HCT116 (cell line): ENCODE measurements at regions not wholly inside any gene's neighbourhood (a gene's known extent, or its start where the extent isn't known, plus 50 kb on each side); places are given as distances from the start of the nearest gene placed in this dataset.

ENCODE experiments used
- ATAC-seq: fragments of 200-7000 bp; cut with Tn5 transposase; 2 replicates; pipeline ENCODE4 v1.9.1; 2020; ENCODE audit warnings: mild to moderate bottlenecking, moderate library complexity
- BruUV-seq: library from RNA; stranded (reverse); fragments of 400-500 nt; replicated peaks from 2 replicates; lab custom pipeline; 2021; lab: Mats Ljungman, UMichigan
- CTCF ChIA-PET: fragments of 300-600 bp; sonication (Branson Sonifier 250); formaldehyde crosslinking; loops from one replicate; lab custom pipeline; 2021; ENCODE audit warnings: antibody characterized with exemption; lab: Charles Lee
- POLR2A ChIA-PET: fragments of 300-600, 350-600 bp; sonication (Branson Sonifier 250); formaldehyde crosslinking; loops from one replicate; lab custom pipeline; 2021; ENCODE audit warnings: antibody characterized with exemption; lab: Charles Lee
- RAD21 ChIA-PET, 2 experiments: fragments of 300-600 bp; sonication (Branson Sonifier 250); formaldehyde crosslinking; loops; one replicate each; lab custom pipeline; 2023; ENCODE audit warnings: low total read pairs in 2 of 2; ENCODE audit not compliant: uncharacterized antibody in 2 of 2, unreplicated experiment in 2 of 2, low non-redundant PET in 1 of 2; lab: Charles Lee
- DNase-seq: peaks from one replicate; pipeline ENCODE4 v3.0.0-alpha.2; 2010; ENCODE audit warnings: low read depth, low spot score
- H2AFZ ChIP-seq: fragments of 200-600 bp; shearing (Covaris generic), sonication (generic); 2 replicates; pipeline ENCODE4 v1.6.1; 2017; ENCODE audit warnings: low read depth, mixed run types, mixed read lengths, antibody characterized with exemption, low read length; ENCODE audit not compliant: poor library complexity, severe bottlenecking
- H3K27ac ChIP-seq: 2 replicates; pipeline ENCODE4 v1.5.1; 2012; ENCODE audit warnings: low read depth, low read length
- H3K27me3 ChIP-seq: fragments of 200-600 bp; sonication (generic); 2 replicates; pipeline ENCODE4 v1.6.1; 2016; ENCODE audit warnings: mixed run types, low read length, mixed read lengths; ENCODE audit not compliant: insufficient read depth
- H3K36me3 ChIP-seq, 2 experiments: fragments of 200-500 bp in 1 of 2; fragments of 200-600 bp in 1 of 2; sonication (Bioruptor generic) in 1 of 2; sonication (generic) in 1 of 2; 2 replicates each; pipeline versions ENCODE4 v1.5.1 to v1.6.1; 2014 to 2016; ENCODE audit warnings: low read length in 2 of 2, inconsistent platforms in 1 of 2, mixed read lengths in 1 of 2, mixed run types in 1 of 2; ENCODE audit not compliant: insufficient read depth in 2 of 2, control insufficient read depth in 1 of 2
- H3K4me1 ChIP-seq, 2 experiments: fragments of 200-600 bp in 1 of 2; sonication (generic) in 1 of 2; 2 replicates each; pipeline versions ENCODE4 v1.5.1 to v1.6.1; 2012 to 2017; ENCODE audit warnings: low read length in 2 of 2, inconsistent platforms in 1 of 2, mild to moderate bottlenecking in 1 of 2, mixed read lengths in 1 of 2, mixed run types in 1 of 2, moderate library complexity in 1 of 2; ENCODE audit not compliant: insufficient read depth in 2 of 2, control insufficient read depth in 1 of 2
- H3K4me2 ChIP-seq: fragments of 200-600 bp; sonication (generic); 2 replicates; pipeline ENCODE4 v1.6.1; 2017; ENCODE audit warnings: mixed run types, low read length, mixed read lengths
- H3K4me3 ChIP-seq, 2 experiments: fragments of 200-600 bp in 1 of 2; sonication (generic) in 1 of 2; replicated peaks in 1 of 2; 2 replicates each; pipeline ENCODE4 v1.5.1; 2011 to 2016; ENCODE audit warnings: low read length in 2 of 2, control low read depth in 1 of 2, low read depth in 1 of 2, mild to moderate bottlenecking in 1 of 2, mixed read lengths in 1 of 2, mixed run types in 1 of 2
- H3K79me2 ChIP-seq: fragments of 200-600 bp; sonication (generic); 2 replicates; pipeline ENCODE4 v1.6.1; 2017; ENCODE audit warnings: mild to moderate bottlenecking, mixed run types, low read length, moderate library complexity, mixed read lengths; ENCODE audit not compliant: insufficient read depth
- H3K9ac ChIP-seq: fragments of 200-600 bp; sonication (generic); 2 replicates; pipeline ENCODE4 v1.6.1; 2016; ENCODE audit warnings: low read length, mixed read lengths
- H3K9me2 ChIP-seq: fragments of 200-600 bp; sonication (generic), shearing (Covaris generic); 2 replicates; pipeline ENCODE4 v1.6.1; 2017; ENCODE audit warnings: mixed run types, mild to moderate bottlenecking, moderate library complexity; ENCODE audit not compliant: insufficient read depth
- H3K9me3 ChIP-seq, 2 experiments: fragments of 200-500 bp in 1 of 2; fragments of 200-600 bp in 1 of 2; sonication (Bioruptor generic) in 1 of 2; sonication (generic) in 1 of 2; 2 replicates each; pipeline ENCODE4 v1.6.1; 2014 to 2017; ENCODE audit warnings: low read length in 2 of 2, mixed read lengths in 2 of 2, inconsistent platforms in 1 of 2, low read depth in 1 of 2, mild to moderate bottlenecking in 1 of 2, mixed run types in 1 of 2, moderate library complexity in 1 of 2; ENCODE audit not compliant: control insufficient read depth in 1 of 2, insufficient read depth in 1 of 2
- H4K20me1 ChIP-seq: fragments of 200-600 bp; sonication (generic), shearing (Covaris generic); 2 replicates; pipeline ENCODE4 v1.6.1; 2017; ENCODE audit warnings: mixed run types, mild to moderate bottlenecking, moderate library complexity; ENCODE audit not compliant: insufficient read depth
- ATF3 ChIP-seq: IDR thresholded peaks from 2 replicates; pipeline ENCODE4 v1.6.1; 2012
- CEBPB ChIP-seq: IDR thresholded peaks from 2 replicates; pipeline ENCODE4 v1.6.1; 2012; ENCODE audit warnings: low read depth
- CTCF ChIP-seq, 3 experiments: fragments of 200-600 bp in 1 of 3; sonication (generic) in 1 of 3; IDR thresholded peaks in 2 of 3; conservative IDR thresholded peaks in 1 of 3; 2 replicates each; pipeline ENCODE4 v1.5.1; 2012 to 2017; ENCODE audit warnings: low read depth in 2 of 3, low read length in 2 of 3, antibody characterized with exemption in 1 of 3, borderline replicate concordance in 1 of 3, control low read depth in 1 of 3, mild to moderate bottlenecking in 1 of 3, mixed read lengths in 1 of 3, mixed run types in 1 of 3, moderate library complexity in 1 of 3; ENCODE audit not compliant: insufficient read depth in 1 of 3
- EGR1 ChIP-seq: IDR thresholded peaks from 2 replicates; pipeline ENCODE4 v1.6.1; 2012; ENCODE audit warnings: low read depth
- ELF1 ChIP-seq: IDR thresholded peaks from 2 replicates; pipeline ENCODE4 v1.6.1; 2012; ENCODE audit warnings: low read depth, borderline replicate concordance
- EZH2 ChIP-seq: fragments of 200-600 bp; sonication (generic); IDR thresholded peaks from 2 replicates; pipeline ENCODE4 v1.6.1; 2017; ENCODE audit warnings: antibody characterized with exemption, mixed run types
- EZH2phosphoT487 ChIP-seq: fragments of 200-600 bp; IDR thresholded peaks from 2 replicates; pipeline ENCODE4 v1.6.1; 2018; ENCODE audit warnings: antibody characterized with exemption, borderline replicate concordance
- RAD21 ChIP-seq: IDR thresholded peaks from 2 replicates; pipeline ENCODE4 v1.6.1; 2012; ENCODE audit warnings: low read depth, mild to moderate bottlenecking
- YY1 ChIP-seq: IDR thresholded peaks from 2 replicates; pipeline ENCODE4 v1.6.1; 2011; ENCODE audit warnings: low read length, low read depth, moderate library complexity, mild to moderate bottlenecking; ENCODE audit not compliant: insufficient replicate concordance; ENCODE audit errors: extremely low read depth
- ZBTB33 ChIP-seq: IDR thresholded peaks from 2 replicates; pipeline ENCODE4 v1.6.1; 2011; ENCODE audit warnings: mild to moderate bottlenecking, low read length, moderate library complexity; ENCODE audit not compliant: insufficient replicate concordance; ENCODE audit errors: extremely low read depth
- ZNF274 ChIP-seq: fragments of 200-500 bp; sonication (Bioruptor generic); IDR thresholded peaks from 2 replicates; pipeline ENCODE4 v1.6.1; 2014; ENCODE audit warnings: mild to moderate bottlenecking, low read depth, low read length, inconsistent platforms
- intact Hi-C: fragments of 100-400 bp; cut with micrococcal nuclease; formaldehyde crosslinking; loops from 2 replicates; pipeline ENCODE4 v1.10.0; 2022
- TF ChIP-seq, protein P1 (sequence below): IDR thresholded peaks from 2 replicates; pipeline ENCODE4 v1.6.1; 2012; ENCODE audit warnings: low read depth

GRCh38 chr10:58943256-58943890 is 233.1 kb upstream of the PHYHIPL start:
- intact Hi-C loops, result no loop called here
- ChIA-PET CTCF (no interaction called here), POLR2A (no interaction called here), RAD21 (no interaction called here)
- no peaks in the 10 kb centered on the region for H3K27me3 ChIP-seq
- no peak overlapping the region for H3K4me3 ChIP-seq
- H3K4me1 ChIP-seq, result no peaks in the 10 kb centered on the region
- no peak for ATAC-seq
- no peaks in the 10 kb centered on the region for H3K36me3 ChIP-seq
- no peak for TF ChIP-seq EZH2
- TF ChIP-seq ELF1, result no peak
- no peak for TF ChIP-seq CEBPB
- TF ChIP-seq YY1, result no peak
- no peak for TF ChIP-seq ATF3
- no TSS peak for BruUV-seq
- no peak for DNase-seq
- H3K9me2 ChIP-seq, result no peaks in the 10 kb centered on the region
- no peaks in the 10 kb centered on the region for H4K20me1 ChIP-seq
- H3K9ac ChIP-seq, result no peak overlapping the region
- H3K9me3 ChIP-seq, result no peaks in the 10 kb centered on the region
- H3K4me2 ChIP-seq, result no peak overlapping the region
- no peak overlapping the region for H2AFZ ChIP-seq
- H3K27ac ChIP-seq, result no peak overlapping the region
- H3K79me2 ChIP-seq, result no peaks in the 10 kb centered on the region

GRCh38 chr10:58943960-58944359 is 232.5 kb upstream of the PHYHIPL start:
- no peaks in the 10 kb centered on the region for H3K27me3 ChIP-seq
- H3K9me2 ChIP-seq, result no peaks in the 10 kb centered on the region
- intact Hi-C loops, result no loop called here
- no peak overlapping the region for H3K9ac ChIP-seq
- no peak overlapping the region for H3K27ac ChIP-seq
- no TSS peak for BruUV-seq
- no peaks in the 10 kb centered on the region for H3K4me1 ChIP-seq
- H2AFZ ChIP-seq, result no peak overlapping the region
- POLR2A ChIA-PET, result no interaction called here
- no peak for DNase-seq
- H3K79me2 ChIP-seq, result no peaks in the 10 kb centered on the region
- no peaks in the 10 kb centered on the region for H3K36me3 ChIP-seq
- CTCF ChIA-PET, result no interaction called here
- H3K4me2 ChIP-seq, result no peak overlapping the region
- H3K9me3 ChIP-seq, result no peaks in the 10 kb centered on the region
- RAD21 ChIA-PET, result no interaction called here
- ATAC-seq, result no peak
- no peak overlapping the region for H3K4me3 ChIP-seq
- no peaks in the 10 kb centered on the region for H4K20me1 ChIP-seq
- TF ChIP-seq EGR1 (no peak), ZNF274 (no peak), RAD21 (no peak), CTCF (IDR thresholded peaks at IDR 0.05 in 2 of 3, conservative IDR thresholded peaks at IDR 0.05 in 1 of 3; ENCODE audit: borderline replicate concordance in 1 of 3, insufficient read depth in 1 of 3, low read depth in 2 of 3, low read length in 2 of 3) (no peak), EZH2phosphoT487 (no peak), ZBTB33 (no peak)
- TF ChIP-seq, protein P1, sequence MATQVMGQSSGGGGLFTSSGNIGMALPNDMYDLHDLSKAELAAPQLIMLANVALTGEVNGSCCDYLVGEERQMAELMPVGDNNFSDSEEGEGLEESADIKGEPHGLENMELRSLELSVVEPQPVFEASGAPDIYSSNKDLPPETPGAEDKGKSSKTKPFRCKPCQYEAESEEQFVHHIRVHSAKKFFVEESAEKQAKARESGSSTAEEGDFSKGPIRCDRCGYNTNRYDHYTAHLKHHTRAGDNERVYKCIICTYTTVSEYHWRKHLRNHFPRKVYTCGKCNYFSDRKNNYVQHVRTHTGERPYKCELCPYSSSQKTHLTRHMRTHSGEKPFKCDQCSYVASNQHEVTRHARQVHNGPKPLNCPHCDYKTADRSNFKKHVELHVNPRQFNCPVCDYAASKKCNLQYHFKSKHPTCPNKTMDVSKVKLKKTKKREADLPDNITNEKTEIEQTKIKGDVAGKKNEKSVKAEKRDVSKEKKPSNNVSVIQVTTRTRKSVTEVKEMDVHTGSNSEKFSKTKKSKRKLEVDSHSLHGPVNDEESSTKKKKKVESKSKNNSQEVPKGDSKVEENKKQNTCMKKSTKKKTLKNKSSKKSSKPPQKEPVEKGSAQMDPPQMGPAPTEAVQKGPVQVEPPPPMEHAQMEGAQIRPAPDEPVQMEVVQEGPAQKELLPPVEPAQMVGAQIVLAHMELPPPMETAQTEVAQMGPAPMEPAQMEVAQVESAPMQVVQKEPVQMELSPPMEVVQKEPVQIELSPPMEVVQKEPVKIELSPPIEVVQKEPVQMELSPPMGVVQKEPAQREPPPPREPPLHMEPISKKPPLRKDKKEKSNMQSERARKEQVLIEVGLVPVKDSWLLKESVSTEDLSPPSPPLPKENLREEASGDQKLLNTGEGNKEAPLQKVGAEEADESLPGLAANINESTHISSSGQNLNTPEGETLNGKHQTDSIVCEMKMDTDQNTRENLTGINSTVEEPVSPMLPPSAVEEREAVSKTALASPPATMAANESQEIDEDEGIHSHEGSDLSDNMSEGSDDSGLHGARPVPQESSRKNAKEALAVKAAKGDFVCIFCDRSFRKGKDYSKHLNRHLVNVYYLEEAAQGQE, result no peak
